K562 (cell line): ENCODE measurements at regions not wholly inside any gene's neighbourhood (a gene's known extent, or its start where the extent isn't known, plus 50 kb on each side); places are given as distances from the start of the nearest gene placed in this dataset.

Source experiments
- DLX4 ChIP-seq: fragments of 250-450 bp; sonication (Bioruptor Pico); IDR thresholded peaks from 2 replicates; pipeline ENCODE4 v1.6.1; 2021; ENCODE audit warnings: mild to moderate bottlenecking
- FOSL1 ChIP-seq: fragments of 200-800 bp; sonication (Bioruptor generic); conservative IDR thresholded peaks from 2 replicates; pipeline ENCODE4 v1.6.1; 2016; ENCODE audit warnings: missing genetic modification characterization, missing compliant biosample characterization
- SOX6 ChIP-seq: fragments of 450-650 bp; IDR thresholded peaks from 2 replicates; pipeline ENCODE4 v1.6.1; 2014; ENCODE audit warnings: mild to moderate bottlenecking
- TEAD4 ChIP-seq, 2 experiments: sonication (generic) in 1 of 2; formaldehyde crosslinking in 1 of 2; IDR thresholded peaks; 2 replicates each; pipeline versions ENCODE4 v1.6.1 to v1.8.0; 2012 to 2022; ENCODE audit warnings: borderline replicate concordance in 1 of 2, inconsistent platforms in 1 of 2, low read length in 1 of 2, mild to moderate bottlenecking in 1 of 2, missing genetic modification reagents in 1 of 2
- TF ChIP-seq, protein P1 (sequence below), 2 experiments: fragments of 450-650 bp; formaldehyde crosslinking in 1 of 2; IDR thresholded peaks; 2 replicates each; pipeline versions ENCODE4 v1.4.0 to v1.6.1; 2014 to 2020; ENCODE audit warnings: mild to moderate bottlenecking in 2 of 2, borderline replicate concordance in 1 of 2, low read depth in 1 of 2

DNA sequence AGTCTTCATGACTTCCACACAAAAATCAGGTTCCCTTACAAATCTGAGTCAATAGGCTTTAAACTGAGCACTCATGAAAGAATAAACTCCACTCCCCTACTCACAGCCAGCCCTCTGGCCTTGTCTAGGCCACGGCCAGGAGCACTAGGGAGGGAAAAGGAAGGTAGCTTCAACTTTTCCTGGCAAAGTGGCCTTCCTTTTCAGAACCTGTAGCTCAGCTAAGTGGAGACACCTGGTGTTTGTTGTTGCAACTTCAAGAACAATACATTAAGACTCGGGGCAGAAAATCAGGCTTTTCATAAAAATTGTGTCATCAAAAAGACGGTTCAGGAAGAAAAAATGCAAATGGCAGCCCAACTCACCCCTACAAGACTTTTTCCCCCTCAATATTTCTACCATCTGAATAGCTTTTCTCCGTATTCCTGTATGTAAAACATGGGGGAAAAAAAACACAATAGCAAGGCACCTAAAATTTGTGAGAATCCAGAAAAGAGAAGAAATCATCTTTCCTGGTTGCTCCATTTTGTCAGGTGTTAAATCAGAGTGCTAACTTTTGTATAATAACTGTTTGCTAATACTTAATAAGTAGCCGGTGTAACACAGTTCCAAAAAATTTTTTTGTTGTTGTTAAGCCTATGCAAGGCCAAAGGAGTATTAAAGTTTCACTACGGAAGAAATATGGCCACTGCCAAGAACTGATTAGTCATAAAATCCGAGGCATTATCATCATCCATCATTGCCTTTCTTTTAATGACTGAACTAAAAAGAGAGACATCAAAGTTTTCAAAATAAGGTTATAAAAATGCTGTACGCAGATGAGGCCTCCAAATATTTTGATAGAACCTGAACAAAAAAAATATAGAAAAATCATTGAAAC is 66.2 kb upstream of the ARID5B start (continued):
- TF ChIP-seq, protein P1, sequence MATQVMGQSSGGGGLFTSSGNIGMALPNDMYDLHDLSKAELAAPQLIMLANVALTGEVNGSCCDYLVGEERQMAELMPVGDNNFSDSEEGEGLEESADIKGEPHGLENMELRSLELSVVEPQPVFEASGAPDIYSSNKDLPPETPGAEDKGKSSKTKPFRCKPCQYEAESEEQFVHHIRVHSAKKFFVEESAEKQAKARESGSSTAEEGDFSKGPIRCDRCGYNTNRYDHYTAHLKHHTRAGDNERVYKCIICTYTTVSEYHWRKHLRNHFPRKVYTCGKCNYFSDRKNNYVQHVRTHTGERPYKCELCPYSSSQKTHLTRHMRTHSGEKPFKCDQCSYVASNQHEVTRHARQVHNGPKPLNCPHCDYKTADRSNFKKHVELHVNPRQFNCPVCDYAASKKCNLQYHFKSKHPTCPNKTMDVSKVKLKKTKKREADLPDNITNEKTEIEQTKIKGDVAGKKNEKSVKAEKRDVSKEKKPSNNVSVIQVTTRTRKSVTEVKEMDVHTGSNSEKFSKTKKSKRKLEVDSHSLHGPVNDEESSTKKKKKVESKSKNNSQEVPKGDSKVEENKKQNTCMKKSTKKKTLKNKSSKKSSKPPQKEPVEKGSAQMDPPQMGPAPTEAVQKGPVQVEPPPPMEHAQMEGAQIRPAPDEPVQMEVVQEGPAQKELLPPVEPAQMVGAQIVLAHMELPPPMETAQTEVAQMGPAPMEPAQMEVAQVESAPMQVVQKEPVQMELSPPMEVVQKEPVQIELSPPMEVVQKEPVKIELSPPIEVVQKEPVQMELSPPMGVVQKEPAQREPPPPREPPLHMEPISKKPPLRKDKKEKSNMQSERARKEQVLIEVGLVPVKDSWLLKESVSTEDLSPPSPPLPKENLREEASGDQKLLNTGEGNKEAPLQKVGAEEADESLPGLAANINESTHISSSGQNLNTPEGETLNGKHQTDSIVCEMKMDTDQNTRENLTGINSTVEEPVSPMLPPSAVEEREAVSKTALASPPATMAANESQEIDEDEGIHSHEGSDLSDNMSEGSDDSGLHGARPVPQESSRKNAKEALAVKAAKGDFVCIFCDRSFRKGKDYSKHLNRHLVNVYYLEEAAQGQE (IDR thresholded peaks at IDR 0.05; ENCODE audit: borderline replicate concordance): peak; percentile 95
- TF ChIP-seq, protein P1 (CRISPR knock-in tag; IDR thresholded peaks at IDR 0.05; ENCODE audit: low read depth): no peak
- peak; percentile 78 for TF ChIP-seq FOSL1 (tag)
- no peak for TF ChIP-seq DLX4
- 0 out of 2 replicates have a peak, but pooled peaks have one; percentile 8 for TF ChIP-seq TEAD4 (IDR thresholded peaks at IDR 0.05; ENCODE audit: low read length)
- TF ChIP-seq TEAD4 (CRISPR knock-in tag; IDR thresholded peaks at IDR 0.05; ENCODE audit: borderline replicate concordance): no peak
- peak; percentile 20; the same call in 1 of the 2 replicates for TF ChIP-seq SOX6
- TF ChIP-seq, all 486 proteins: peak for 42
